GM12878 (cell line): ENCODE measurements at regions not wholly inside any gene's neighbourhood (a gene's known extent, or its start where the extent isn't known, plus 50 kb on each side); places are given as distances from the start of the nearest gene placed in this dataset.

Experiments used
- ATAC-seq: fragments of 200-7000 bp; cut with Tn5 transposase; 3 replicates; pipeline ENCODE4 v1.9.1; 2020; ENCODE audit warnings: mild to moderate bottlenecking, moderate library complexity
- BruUV-seq: library from RNA; stranded (reverse); fragments of 400-500 nt; replicated peaks from 2 replicates; lab custom pipeline; 2021; lab: Mats Ljungman, UMichigan
- CTCF ChIA-PET: fragments of 300-600 bp; sonication (Branson Sonifier 250); formaldehyde crosslinking; extraction: SDS; loops from one replicate; lab custom pipeline; 2021; ENCODE audit warnings: inconsistent platforms; lab: Yijun Ruan, JAX
- POLR2A ChIA-PET: fragments of 350-600 bp; formaldehyde crosslinking; extraction: SDS; loops from one replicate; lab custom pipeline; 2021; ENCODE audit warnings: inconsistent platforms; lab: Charles Lee
- RAD21 ChIA-PET: fragments of 300-600 bp; sonication (Branson Sonifier 250); formaldehyde crosslinking; loops from one replicate; lab custom pipeline; 2023; ENCODE audit warnings: antibody characterized with exemption; ENCODE audit not compliant: unreplicated experiment; lab: Charles Lee
- SMC1A ChIA-PET: fragments of 300-600 bp; sonication (Branson Sonifier 250); formaldehyde crosslinking; loops from one replicate; lab custom pipeline; 2023; ENCODE audit not compliant: unreplicated experiment, uncharacterized antibody; lab: Charles Lee
- DNase-seq: peaks from one replicate; pipeline ENCODE4 v3.0.0-alpha.2; 2011; ENCODE audit warnings: low read depth, low spot score
- FAIRE-seq: peaks from 3 replicates; lab custom pipeline; 2011; peaks lifted over from hg19 to GRCh38; lab: Jason Lieb, UNC
- H2AFZ ChIP-seq: 2 replicates; pipeline ENCODE4 v1.6.0; 2011; ENCODE audit warnings: low read depth, low read length, control low read depth; ENCODE audit not compliant: control insufficient read depth
- H3K27ac ChIP-seq: 2 replicates; pipeline ENCODE4 v1.5.1; 2011; ENCODE audit warnings: control low read depth; ENCODE audit not compliant: control insufficient read depth, insufficient read depth
- H3K27me3 ChIP-seq, 2 experiments: replicated peaks in 1 of 2; 2 replicates each; pipeline versions ENCODE4 v1.6.0 to v1.6.1; 2011; ENCODE audit warnings: low read length in 1 of 2; ENCODE audit not compliant: control insufficient read depth in 2 of 2, insufficient read depth in 2 of 2
- H3K36me3 ChIP-seq, 2 experiments: 2 replicates each; pipeline ENCODE4 v1.5.1; 2011; ENCODE audit warnings: low read length in 1 of 2; ENCODE audit not compliant: control insufficient read depth in 2 of 2, insufficient read depth in 2 of 2
- H3K4me1 ChIP-seq: 2 replicates; pipeline ENCODE4 v1.6.1; 2011; ENCODE audit warnings: mild to moderate bottlenecking, low read length, moderate library complexity, mixed read lengths; ENCODE audit not compliant: control insufficient read depth, insufficient read depth
- H3K4me2 ChIP-seq: 2 replicates; pipeline ENCODE4 v1.6.0; 2011; ENCODE audit warnings: control low read depth; ENCODE audit not compliant: control insufficient read depth, insufficient read depth
- H3K4me3 ChIP-seq: fragments of 200-600 bp; sonication (generic); 2 replicates; pipeline ENCODE4 v1.5.1; 2016
- H3K79me2 ChIP-seq: 2 replicates; pipeline ENCODE4 v1.6.0; 2011; ENCODE audit warnings: low read length; ENCODE audit not compliant: control insufficient read depth, insufficient read depth
- H3K9ac ChIP-seq: 2 replicates; pipeline ENCODE4 v1.8.0; 2011; ENCODE audit warnings: low read length, control low read depth, mixed read lengths; ENCODE audit not compliant: control insufficient read depth, insufficient read depth
- H3K9me3 ChIP-seq: replicated peaks from 3 replicates; pipeline ENCODE4 v1.5.1; 2011; ENCODE audit warnings: mild to moderate bottlenecking, low read length; ENCODE audit not compliant: control insufficient read depth, insufficient read depth
- H4K20me1 ChIP-seq: 2 replicates; pipeline ENCODE4 v1.6.0; 2011; ENCODE audit not compliant: control insufficient read depth, insufficient read depth
- CREM ChIP-seq: IDR thresholded peaks from 2 replicates; pipeline ENCODE4 v1.6.1; 2014; ENCODE audit warnings: antibody characterized with exemption, low read depth
- CTCF ChIP-seq, 3 experiments: IDR thresholded peaks in 2 of 3; conservative IDR thresholded peaks in 1 of 3; 2 replicates each; pipeline ENCODE4 v1.5.1; 2011; ENCODE audit warnings: low read depth in 3 of 3, low read length in 3 of 3, mild to moderate bottlenecking in 3 of 3, control low read depth in 2 of 3, moderate library complexity in 2 of 3, inconsistent platforms in 1 of 3, mixed read lengths in 1 of 3; ENCODE audit not compliant: control insufficient read depth in 2 of 3, insufficient read depth in 1 of 3; ENCODE audit errors: extremely low read depth in 1 of 3
- E2F8 ChIP-seq: fragments of 450-650 bp; IDR thresholded peaks from 2 replicates; pipeline ENCODE4 v1.6.1; 2018; ENCODE audit warnings: mild to moderate bottlenecking, low read depth, moderate library complexity; ENCODE audit not compliant: partially characterized antibody
- NFIC ChIP-seq: IDR thresholded peaks from 2 replicates; pipeline ENCODE4 v1.6.1; 2012; ENCODE audit warnings: low read depth, mild to moderate bottlenecking, inconsistent platforms, low read length, moderate library complexity
- SMAD5 ChIP-seq: IDR thresholded peaks from 2 replicates; pipeline ENCODE4 v1.6.1; 2016; ENCODE audit warnings: antibody characterized with exemption, low read depth
- ZNF217 ChIP-seq: fragments of 450-650 bp; IDR thresholded peaks from 2 replicates; pipeline ENCODE4 v1.6.1; 2017; ENCODE audit warnings: antibody characterized with exemption, mild to moderate bottlenecking
- ZSCAN29 ChIP-seq: fragments of 450-650 bp; IDR thresholded peaks from 2 replicates; pipeline ENCODE4 v1.6.1; 2017; ENCODE audit warnings: mild to moderate bottlenecking, moderate library complexity
- ZZZ3 ChIP-seq: IDR thresholded peaks from 2 replicates; pipeline ENCODE4 v1.6.1; 2011; ENCODE audit warnings: low read depth; ENCODE audit not compliant: control insufficient read depth, insufficient read length
- WGBS: methylation state at CpG from one replicate; pipeline ENCODE4 v1.1.6; 2016; ENCODE audit warnings: low lambda C conversion rate; ENCODE audit not compliant: insufficient replicate concordance, insufficient coverage; ENCODE audit errors: missing lambda C conversion rate; 5-methylcytosine and 5-hydroxymethylcytosine counted together
- in situ Hi-C: fragments of 300-500 bp; cut with MboI; formaldehyde crosslinking; loops from 9 replicates; pipeline ENCODE4 v1.14.3; 2018; ENCODE audit warnings: mixed read lengths
- intact Hi-C: fragments of 100-400 bp; cut with micrococcal nuclease; formaldehyde crosslinking; loops from one replicate; pipeline ENCODE4 v1.14.2; 2022; ENCODE audit not compliant: unreplicated experiment

- TF ChIP-seq CTCF (IDR thresholded peaks at IDR 0.05 in 2 of 3, conservative IDR thresholded peaks at IDR 0.05 in 1 of 3; ENCODE audit: control insufficient read depth in 2 of 3, extremely low read depth in 1 of 3, insufficient read depth in 1 of 3, low read depth in 3 of 3, low read length in 3 of 3): no peak
- no peak for TF ChIP-seq ZNF217
- TF ChIP-seq ZSCAN29: no peak
Observed at GRCh38 chr3:194276768-194277103, 74.4 kb downstream of the CPN2 start (continued).

GRCh38 chr3:194277104-194277785 lies 73.9 kb downstream of the CPN2 start:
- no peak overlapping the region for H3K9ac ChIP-seq
- WGBS: 57% methylated on average over 13 of the region's 16 CpGs
- H3K4me2 ChIP-seq: no peak overlapping the region
- in situ Hi-C loops (no loop called here), intact Hi-C loops (no loop called here)
- H2AFZ ChIP-seq: no peak overlapping the region
- H4K20me1 ChIP-seq: no peaks in the 10 kb centered on the region
- no peaks in the 10 kb centered on the region for H3K27me3 ChIP-seq
- H3K4me1 ChIP-seq: no peaks in the 10 kb centered on the region
- no peak for TF ChIP-seq E2F8
- no peak for TF ChIP-seq SMAD5
- no peak for TF ChIP-seq ZZZ3
- TF ChIP-seq CREM: no peak
- TF ChIP-seq NFIC: no peak
- no peaks in the 10 kb centered on the region for H3K36me3 ChIP-seq
- no peak overlapping the region for H3K4me3 ChIP-seq
- ChIA-PET CTCF (no interaction called here), RAD21 (no interaction called here), SMC1A (no interaction called here), POLR2A (no interaction called here)
- H3K9me3 ChIP-seq: no peaks in the 10 kb centered on the region
- DNase-seq: no peak
- no TSS peak for BruUV-seq
- no peaks in the 10 kb centered on the region for H3K79me2 ChIP-seq
- ATAC-seq: no peak; the same call in none of the 3 replicates
- H3K27ac ChIP-seq: no peak overlapping the region
- FAIRE-seq: no peak
